ENCODE measurements at regions not wholly inside any gene's neighbourhood (a gene's known extent, or its start where the extent isn't known, plus 50 kb on each side); places are given as distances from the start of the nearest gene placed in this dataset.

- TF ChIP-seq CTCF (conservative IDR thresholded peaks at IDR 0.05) (no peak), EZH2 (IDR thresholded peaks at IDR 0.05; ENCODE audit: low read depth) (no peak)
Measured at GRCh38 chr12:127820846-127821245, 446.1 kb upstream of the TMEM132C start.
